ENCODE measurements at regions not wholly inside any gene's neighbourhood (a gene's known extent, or its start where the extent isn't known, plus 50 kb on each side); places are given as distances from the start of the nearest gene placed in this dataset.

DNA sequence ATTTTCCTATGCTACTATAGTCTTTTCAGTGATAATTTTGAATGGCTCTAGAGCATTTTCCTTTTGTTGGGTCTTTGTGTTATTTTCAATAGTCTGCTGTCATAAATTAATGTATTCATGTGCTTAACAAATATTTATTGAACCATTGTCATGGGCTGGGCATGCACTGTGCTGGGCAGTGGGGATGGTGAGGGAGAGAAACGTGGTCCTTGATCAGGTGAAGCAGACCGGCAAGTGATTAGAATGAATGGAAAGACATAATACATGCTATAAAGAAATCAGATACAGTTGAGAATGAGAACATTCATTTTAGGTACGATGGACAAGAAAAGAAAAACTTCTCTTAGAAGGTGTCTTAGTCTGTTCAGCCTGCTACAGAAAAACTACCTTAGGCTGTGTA, 66.1 kb downstream of the KIF4B start:
- TF ChIP-seq EZH2phosphoT487 (IDR thresholded peaks at IDR 0.05; ENCODE audit: low read length) (no peak), EZH2 (optimal IDR thresholded peaks at IDR 0.05; ENCODE audit: low read depth, low read length) (no peak)
- TF ChIP-seq, protein P1, sequence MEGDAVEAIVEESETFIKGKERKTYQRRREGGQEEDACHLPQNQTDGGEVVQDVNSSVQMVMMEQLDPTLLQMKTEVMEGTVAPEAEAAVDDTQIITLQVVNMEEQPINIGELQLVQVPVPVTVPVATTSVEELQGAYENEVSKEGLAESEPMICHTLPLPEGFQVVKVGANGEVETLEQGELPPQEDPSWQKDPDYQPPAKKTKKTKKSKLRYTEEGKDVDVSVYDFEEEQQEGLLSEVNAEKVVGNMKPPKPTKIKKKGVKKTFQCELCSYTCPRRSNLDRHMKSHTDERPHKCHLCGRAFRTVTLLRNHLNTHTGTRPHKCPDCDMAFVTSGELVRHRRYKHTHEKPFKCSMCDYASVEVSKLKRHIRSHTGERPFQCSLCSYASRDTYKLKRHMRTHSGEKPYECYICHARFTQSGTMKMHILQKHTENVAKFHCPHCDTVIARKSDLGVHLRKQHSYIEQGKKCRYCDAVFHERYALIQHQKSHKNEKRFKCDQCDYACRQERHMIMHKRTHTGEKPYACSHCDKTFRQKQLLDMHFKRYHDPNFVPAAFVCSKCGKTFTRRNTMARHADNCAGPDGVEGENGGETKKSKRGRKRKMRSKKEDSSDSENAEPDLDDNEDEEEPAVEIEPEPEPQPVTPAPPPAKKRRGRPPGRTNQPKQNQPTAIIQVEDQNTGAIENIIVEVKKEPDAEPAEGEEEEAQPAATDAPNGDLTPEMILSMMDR (IDR thresholded peaks at IDR 0.05; ENCODE audit: low read length) = no peak
- Histone ChIP-seq H2AFZ (ENCODE audit: low read length) (no peak overlapping the region), H4K20me1 (ENCODE audit: insufficient read depth, low read length) (no peaks in the 10 kb centered on the region), H3K9me2 (replicated peaks; ENCODE audit: insufficient read depth, low read length) (no peaks in the 10 kb centered on the region), H3K4me3 (ENCODE audit: low read length) (no peak overlapping the region), H3K4me1 (ENCODE audit: low read length) (no peaks in the 10 kb centered on the region), H3K36me3 (replicated peaks; ENCODE audit: insufficient read depth, low read length) (no peaks in the 10 kb centered on the region), H3K4me2 (ENCODE audit: low read depth, low read length) (no peak overlapping the region), H3K9me3 (replicated peaks; ENCODE audit: insufficient read depth, low read length) (no peaks in the 10 kb centered on the region), H3K27me3 (replicated peaks; ENCODE audit: insufficient read depth, low read length) (no peaks in the 10 kb centered on the region), H3K9ac (ENCODE audit: low read length) (no peak overlapping the region), H3K79me2 (ENCODE audit: low read length) (no peaks in the 10 kb centered on the region), H3F3A (ENCODE audit: insufficient read depth, low read length) (no peaks in the 10 kb centered on the region), H3K27ac (ENCODE audit: low read length) (no peak overlapping the region)
- DNase-seq = no peak

DNA sequence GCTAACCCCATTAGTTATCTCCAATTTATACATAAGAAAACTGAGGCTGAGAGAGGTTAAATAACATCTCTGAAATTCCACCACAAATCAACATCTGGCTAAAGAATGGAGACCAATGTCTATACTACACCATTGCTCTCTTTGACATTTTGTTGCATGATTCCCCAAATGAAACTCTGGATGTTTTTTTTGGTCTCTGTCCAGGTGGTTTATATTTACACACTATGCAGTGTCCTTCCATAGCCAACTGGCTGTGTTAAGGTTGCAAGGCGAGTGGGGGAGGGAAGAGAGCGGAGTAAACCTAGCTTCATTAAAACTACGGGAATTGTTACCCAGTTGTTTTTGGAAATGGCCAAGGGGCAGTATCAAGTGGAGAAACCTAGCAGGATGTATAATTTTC, 67.2 kb downstream of the KIF4B start:
- H3K9me3 ChIP-seq (replicated peaks; ENCODE audit: insufficient read depth, low read length) = no peaks in the 10 kb centered on the region
- H3K4me2 ChIP-seq (ENCODE audit: low read depth, low read length) = no peak overlapping the region
- H3K27me3 ChIP-seq (replicated peaks; ENCODE audit: insufficient read depth, low read length) = no peaks in the 10 kb centered on the region
- H3K4me3 ChIP-seq (ENCODE audit: low read length) = no peak overlapping the region
- H3K79me2 ChIP-seq (ENCODE audit: low read length) = no peaks in the 10 kb centered on the region
- H3K36me3 ChIP-seq (replicated peaks; ENCODE audit: insufficient read depth, low read length) = no peaks in the 10 kb centered on the region
- no peaks in the 10 kb centered on the region for H3K9me2 ChIP-seq (replicated peaks; ENCODE audit: insufficient read depth, low read length)
- no peaks in the 10 kb centered on the region for H4K20me1 ChIP-seq (ENCODE audit: insufficient read depth, low read length)
- no peaks in the 10 kb centered on the region for H3F3A ChIP-seq (ENCODE audit: insufficient read depth, low read length)
- no peak for DNase-seq
- H3K27ac ChIP-seq (ENCODE audit: low read length) = no peak overlapping the region
- H2AFZ ChIP-seq (ENCODE audit: low read length) = no peak overlapping the region
- TF ChIP-seq EZH2 (optimal IDR thresholded peaks at IDR 0.05; ENCODE audit: low read depth, low read length) (no peak), EZH2phosphoT487 (IDR thresholded peaks at IDR 0.05; ENCODE audit: low read length) (no peak)
- TF ChIP-seq, protein P1 (IDR thresholded peaks at IDR 0.05; ENCODE audit: low read length) = no peak
- H3K9ac ChIP-seq (ENCODE audit: low read length) = no peak overlapping the region
- no peaks in the 10 kb centered on the region for H3K4me1 ChIP-seq (ENCODE audit: low read length)

DNA sequence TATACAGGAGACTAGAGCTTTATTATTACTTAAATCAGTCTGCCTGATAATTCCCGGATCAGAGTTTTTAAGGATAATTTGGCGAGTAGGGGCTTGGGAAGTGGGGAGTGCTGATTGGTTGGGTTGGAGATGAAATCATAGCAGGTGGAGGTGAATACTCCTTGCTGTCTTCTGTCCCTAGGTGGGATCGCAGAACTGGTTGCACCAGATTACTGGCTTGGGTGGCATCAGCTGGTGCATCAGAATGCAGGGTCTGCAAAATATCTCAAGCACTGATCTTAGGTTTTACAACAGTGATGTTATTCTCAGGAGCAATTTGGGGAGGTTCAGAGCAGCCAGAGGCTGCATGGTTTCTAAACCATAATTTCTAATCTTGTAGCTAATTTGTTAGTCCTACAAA, 68.1 kb downstream of the KIF4B start:
- Histone ChIP-seq H3K9me3 (replicated peaks; ENCODE audit: insufficient read depth, low read length) (no peaks in the 10 kb centered on the region), H3K9me2 (replicated peaks; ENCODE audit: insufficient read depth, low read length) (no peaks in the 10 kb centered on the region), H4K20me1 (ENCODE audit: insufficient read depth, low read length) (no peaks in the 10 kb centered on the region), H3K27ac (ENCODE audit: low read length) (no peak overlapping the region), H2AFZ (ENCODE audit: low read length) (no peak overlapping the region), H3K4me3 (ENCODE audit: low read length) (no peak overlapping the region), H3K4me2 (ENCODE audit: low read depth, low read length) (no peak overlapping the region), H3K27me3 (replicated peaks; ENCODE audit: insufficient read depth, low read length) (no peaks in the 10 kb centered on the region), H3K36me3 (replicated peaks; ENCODE audit: insufficient read depth, low read length) (no peaks in the 10 kb centered on the region), H3K9ac (ENCODE audit: low read length) (no peak overlapping the region), H3K4me1 (ENCODE audit: low read length) (no peaks in the 10 kb centered on the region), H3F3A (ENCODE audit: insufficient read depth, low read length) (no peaks in the 10 kb centered on the region), H3K79me2 (ENCODE audit: low read length) (no peaks in the 10 kb centered on the region)
- TF ChIP-seq EZH2phosphoT487 (IDR thresholded peaks at IDR 0.05; ENCODE audit: low read length) (no peak), EZH2 (optimal IDR thresholded peaks at IDR 0.05; ENCODE audit: low read depth, low read length) (no peak)
- TF ChIP-seq, protein P1 (IDR thresholded peaks at IDR 0.05; ENCODE audit: low read length) = no peak
- no peak for DNase-seq

Measured in MM.1S (cell line).